CD4-positive, alpha-beta T cell (primary cell): ENCODE measurements at regions not wholly inside any gene's neighbourhood (a gene's known extent, or its start where the extent isn't known, plus 50 kb on each side); places are given as distances from the start of the nearest gene placed in this dataset.

Experiments
- ATAC-seq: fragments of 200-7000 bp; cut with Tn5 transposase; one replicate; pipeline ENCODE4 v1.10.0; 2022; ENCODE audit warnings: mild to moderate bottlenecking; ENCODE audit not compliant: poor library complexity
- CTCF ChIA-PET: fragments of 350-600 bp; sonication (Branson Sonifier 250); formaldehyde crosslinking; loops from one replicate; lab custom pipeline; 2021; ENCODE audit warnings: antibody characterized with exemption, inconsistent platforms; lab: Charles Lee
- POLR2A ChIA-PET: fragments of 350-600 bp; sonication (Branson Sonifier 250); formaldehyde crosslinking; loops from one replicate; lab custom pipeline; 2021; ENCODE audit warnings: antibody characterized with exemption, inconsistent platforms; lab: Charles Lee
- DNase-seq, 14 experiments: peaks; one replicate each; pipeline ENCODE4 v3.0.0-alpha.2; 2013 to 2020; ENCODE audit warnings: mixed read lengths in 2 of 14
- H3K27ac ChIP-seq, 2 donors: one replicate each; pipeline versions ENCODE4 v1.5.1 to v1.7.0; 2013; ENCODE audit warnings: low read length in 2 of 2, low read depth in 1 of 2, mild to moderate bottlenecking in 1 of 2
- H3K27me3 ChIP-seq, 2 experiments: 1 replicate in 1 of 2; 2 replicates in 1 of 2; pipeline versions ENCODE4 v1.6.1 to v1.7.0; 2013; ENCODE audit warnings: low read length in 2 of 2, control low read depth in 1 of 2, mild to moderate bottlenecking in 1 of 2, moderate library complexity in 1 of 2; ENCODE audit not compliant: insufficient read depth in 2 of 2, control insufficient read depth in 1 of 2
- H3K36me3 ChIP-seq: one replicate; pipeline ENCODE4 v1.6.1; 2013; ENCODE audit warnings: low read length, control low read depth; ENCODE audit not compliant: insufficient read depth
- H3K4me1 ChIP-seq: one replicate; pipeline ENCODE4 v1.6.1; 2013; ENCODE audit warnings: low read length, control low read depth; ENCODE audit not compliant: insufficient read depth
- H3K4me3 ChIP-seq: one replicate; pipeline ENCODE4 v1.5.1; 2013; ENCODE audit warnings: mild to moderate bottlenecking, low read length, moderate library complexity
- H3K9me3 ChIP-seq, 2 experiments: 1 replicate in 1 of 2; 2 replicates in 1 of 2; pipeline versions ENCODE4 v1.6.1 to v1.7.0; 2013; ENCODE audit warnings: low read length in 2 of 2, mild to moderate bottlenecking in 2 of 2, control low read depth in 1 of 2, moderate library complexity in 1 of 2; ENCODE audit not compliant: control insufficient read depth in 1 of 2, insufficient read depth in 1 of 2
- H3K27ac Mint-ChIP-seq: one replicate; pipeline ENCODE4 v1.8.0; 2020; ENCODE audit warnings: mixed read lengths
- H3K27me3 Mint-ChIP-seq: one replicate; pipeline ENCODE4 v1.8.0; 2021; ENCODE audit warnings: mixed read lengths
- H3K36me3 Mint-ChIP-seq: one replicate; pipeline ENCODE4 v1.8.0; 2021; ENCODE audit warnings: low read depth, mixed read lengths
- H3K4me1 Mint-ChIP-seq: one replicate; pipeline ENCODE4 v1.8.0; 2021; ENCODE audit warnings: low read depth, mixed read lengths
- H3K4me3 Mint-ChIP-seq: one replicate; pipeline ENCODE4 v1.8.0; 2020; ENCODE audit warnings: mild to moderate bottlenecking, mixed read lengths
- H3K9me3 Mint-ChIP-seq: one replicate; pipeline ENCODE4 v1.8.0; 2020; ENCODE audit warnings: mixed read lengths
- intact Hi-C, 2 experiments: fragments of 100-400 bp; cut with DNase I in 1 of 2; cut with micrococcal nuclease in 1 of 2; formaldehyde crosslinking; loops; one replicate each; pipeline versions ENCODE4 v1.15.1 to v1.9.0; 2023 to 2025; cut with DNase I, micrococcal nuclease
- TF ChIP-seq, protein P1 (sequence below): fragments of 200-600 bp; IDR thresholded peaks from one replicate; pipeline ENCODE4 v1.8.0; 2022; ENCODE audit warnings: antibody characterized with exemption, mild to moderate bottlenecking

DNA sequence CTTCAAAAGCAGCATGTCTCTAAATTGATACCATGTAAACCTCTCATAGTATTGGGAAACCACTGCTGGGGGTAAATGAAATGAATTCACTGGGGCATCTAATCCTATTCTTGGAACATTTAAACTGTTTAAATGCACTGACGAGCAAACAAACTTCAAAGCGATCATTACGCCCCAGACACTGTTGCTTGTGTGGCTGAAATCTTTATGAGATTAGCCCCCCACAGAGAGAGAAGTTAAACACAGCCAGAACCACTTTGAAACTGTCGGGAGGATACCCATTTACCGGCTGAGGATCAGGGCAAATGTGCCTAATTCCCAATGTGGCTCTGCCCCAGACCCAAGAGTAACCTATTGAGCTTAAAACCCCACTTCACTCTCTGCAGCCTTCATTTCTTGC is 308.4 kb upstream of the CDIN1 start:
- no peak for DNase-seq
- H3K4me3 ChIP-seq: no peak overlapping the region
- Mint-ChIP-seq H3K4me1 (no peaks in the 10 kb centered on the region), H3K27me3 (no peaks in the 10 kb centered on the region), H3K36me3 (no peaks in the 10 kb centered on the region), H3K4me3 (no peak overlapping the region), H3K9me3 (peaks cover 7% of the 10 kb centered on the region), H3K27ac (no peak overlapping the region)
- ChIA-PET CTCF (no interaction called here), POLR2A (no interaction called here)
- H3K27me3 ChIP-seq: no peaks in the 10 kb centered on the region
- H3K4me1 ChIP-seq: no peaks in the 10 kb centered on the region
- no peak overlapping the region for H3K27ac ChIP-seq
- TF ChIP-seq, protein P1, sequence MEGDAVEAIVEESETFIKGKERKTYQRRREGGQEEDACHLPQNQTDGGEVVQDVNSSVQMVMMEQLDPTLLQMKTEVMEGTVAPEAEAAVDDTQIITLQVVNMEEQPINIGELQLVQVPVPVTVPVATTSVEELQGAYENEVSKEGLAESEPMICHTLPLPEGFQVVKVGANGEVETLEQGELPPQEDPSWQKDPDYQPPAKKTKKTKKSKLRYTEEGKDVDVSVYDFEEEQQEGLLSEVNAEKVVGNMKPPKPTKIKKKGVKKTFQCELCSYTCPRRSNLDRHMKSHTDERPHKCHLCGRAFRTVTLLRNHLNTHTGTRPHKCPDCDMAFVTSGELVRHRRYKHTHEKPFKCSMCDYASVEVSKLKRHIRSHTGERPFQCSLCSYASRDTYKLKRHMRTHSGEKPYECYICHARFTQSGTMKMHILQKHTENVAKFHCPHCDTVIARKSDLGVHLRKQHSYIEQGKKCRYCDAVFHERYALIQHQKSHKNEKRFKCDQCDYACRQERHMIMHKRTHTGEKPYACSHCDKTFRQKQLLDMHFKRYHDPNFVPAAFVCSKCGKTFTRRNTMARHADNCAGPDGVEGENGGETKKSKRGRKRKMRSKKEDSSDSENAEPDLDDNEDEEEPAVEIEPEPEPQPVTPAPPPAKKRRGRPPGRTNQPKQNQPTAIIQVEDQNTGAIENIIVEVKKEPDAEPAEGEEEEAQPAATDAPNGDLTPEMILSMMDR: no peak
- peaks cover 0 to 3% of the 10 kb centered on the region in 2 experiments for H3K9me3 ChIP-seq
- intact Hi-C loops: no loop called here
- H3K36me3 ChIP-seq: no peaks in the 10 kb centered on the region
- no peak for ATAC-seq

DNA sequence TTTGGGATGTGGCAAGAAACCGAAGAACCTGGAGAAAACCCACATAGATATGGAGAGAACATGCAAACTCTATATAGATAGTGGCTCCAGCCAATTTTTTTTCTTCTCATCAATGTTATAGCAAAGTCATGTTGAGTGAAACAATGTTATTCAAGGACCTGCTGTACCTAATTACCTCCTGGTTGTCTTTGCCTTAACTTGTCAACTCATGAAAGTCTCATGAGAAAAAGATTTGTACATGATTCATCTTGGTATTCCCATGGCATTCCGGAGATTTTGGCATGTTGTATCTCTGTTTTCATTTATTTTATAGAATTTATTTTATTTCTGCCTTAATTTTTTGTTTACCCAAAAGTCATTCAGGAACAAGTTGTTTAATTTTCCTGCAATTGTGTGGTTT is 303.8 kb upstream of the CDIN1 start:
- no peak overlapping the region for H3K27ac ChIP-seq
- Mint-ChIP-seq H3K4me3 (no peak overlapping the region), H3K9me3 (peaks cover 16% of the 10 kb centered on the region), H3K36me3 (no peaks in the 10 kb centered on the region), H3K27me3 (no peaks in the 10 kb centered on the region), H3K27ac (no peak overlapping the region), H3K4me1 (no peaks in the 10 kb centered on the region)
- H3K9me3 ChIP-seq: peaks cover 0 to 3% of the 10 kb centered on the region in 2 experiments
- no peak for DNase-seq
- no peaks in the 10 kb centered on the region for H3K36me3 ChIP-seq
- TF ChIP-seq, protein P1: no peak
- ATAC-seq: no peak
- CTCF ChIA-PET: no interaction called here
- intact Hi-C loops: no loop called here
- H3K4me1 ChIP-seq: no peaks in the 10 kb centered on the region
- H3K27me3 ChIP-seq: no peaks in the 10 kb centered on the region
- POLR2A ChIA-PET: no interaction called here
- no peak overlapping the region for H3K4me3 ChIP-seq

DNA sequence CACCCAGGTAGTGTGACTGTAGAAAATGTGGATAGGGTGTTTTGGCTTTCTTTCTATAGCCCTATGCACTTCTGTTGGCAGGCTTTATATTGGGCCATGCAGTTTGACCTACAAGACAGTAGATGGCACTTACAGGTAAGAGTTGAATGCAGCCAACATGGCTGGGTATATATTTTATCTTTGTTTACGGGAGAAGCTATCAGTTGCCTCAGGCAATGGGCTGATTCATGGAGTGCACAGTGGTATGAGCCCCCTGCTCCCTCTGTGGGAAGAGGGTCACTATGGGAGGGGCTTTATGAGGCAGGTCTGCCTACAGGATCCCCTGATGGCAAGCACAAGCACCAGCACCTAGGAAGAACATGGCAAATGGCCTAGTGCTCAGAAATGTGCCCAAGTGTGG is 301.2 kb upstream of the CDIN1 start:
- Histone ChIP-seq H3K4me3 (no peak overlapping the region), H3K4me1 (no peaks in the 10 kb centered on the region), H3K27me3 (no peaks in the 10 kb centered on the region), H3K9me3 (peaks cover 0 to 3% of the 10 kb centered on the region in 2 experiments), H3K36me3 (no peaks in the 10 kb centered on the region), H3K27ac (no peak overlapping the region)
- Mint-ChIP-seq H3K27me3 (no peaks in the 10 kb centered on the region), H3K4me3 (no peak overlapping the region), H3K4me1 (no peaks in the 10 kb centered on the region), H3K36me3 (no peaks in the 10 kb centered on the region), H3K9me3 (peaks cover 16% of the 10 kb centered on the region), H3K27ac (no peak overlapping the region)
- POLR2A ChIA-PET: no interaction called here
- TF ChIP-seq, protein P1: no peak
- ATAC-seq: no peak
- CTCF ChIA-PET: no interaction called here
- no peak for DNase-seq
- intact Hi-C loops: no loop called here
